B cell (primary cell): ENCODE measurements at regions not wholly inside any gene's neighbourhood (a gene's known extent, or its start where the extent isn't known, plus 50 kb on each side); places are given as distances from the start of the nearest gene placed in this dataset.

Experiments used
- CTCF ChIP-seq: fragments of 200-600 bp; IDR thresholded peaks from one replicate; pipeline ENCODE4 v1.8.0; 2022; ENCODE audit warnings: antibody characterized with exemption, mild to moderate bottlenecking
- EZH2 ChIP-seq: IDR thresholded peaks from 2 replicates; pipeline ENCODE4 v1.6.1; 2012; ENCODE audit warnings: borderline replicate concordance, low read depth, mild to moderate bottlenecking, moderate library complexity, low read length; ENCODE audit not compliant: insufficient read depth, poor library complexity, severe bottlenecking

DNA sequence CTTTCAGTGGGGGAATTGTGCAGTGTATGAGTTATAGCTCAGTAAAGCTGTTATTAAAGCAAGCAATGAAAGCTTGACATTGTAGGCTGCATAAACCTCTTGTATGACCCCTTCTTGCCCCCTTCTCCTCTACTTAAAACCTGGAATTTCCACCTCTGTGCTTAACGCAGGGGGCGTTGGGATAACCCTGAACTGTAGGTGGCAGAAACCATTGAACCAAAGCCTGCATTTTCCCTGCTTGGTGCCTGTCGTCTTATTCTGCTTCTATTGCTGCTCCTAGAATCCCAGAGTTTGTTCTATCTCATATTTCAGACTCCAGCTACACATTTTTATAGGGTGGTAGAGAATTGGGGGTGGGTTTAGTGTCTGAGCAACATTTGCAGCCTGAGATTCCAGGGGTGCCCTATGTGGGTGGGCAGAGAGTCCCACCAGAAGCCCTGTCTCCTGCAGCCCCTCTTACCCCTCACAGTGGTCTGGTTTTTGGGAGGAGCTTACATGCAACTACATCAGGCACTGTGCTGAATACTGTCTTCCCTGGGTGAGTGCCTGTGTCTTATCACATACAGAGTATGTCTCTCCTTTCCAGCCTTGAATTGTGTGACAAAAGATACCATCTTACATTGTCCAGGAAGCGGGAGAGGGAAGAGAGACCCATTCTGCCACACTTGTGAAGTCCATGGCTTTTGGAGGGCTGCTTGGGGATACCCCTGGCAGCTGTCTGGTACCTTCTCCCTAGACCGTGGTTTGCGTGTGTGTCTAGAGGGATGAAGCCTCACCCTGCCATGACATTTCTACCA lies 407.7 kb upstream of the EEF2KMT start:
- TF ChIP-seq CTCF (no peak), EZH2 (no peak)
